Liver (tissue), 8 donors: ENCODE measurements at regions not wholly inside any gene's neighbourhood (a gene's known extent, or its start where the extent isn't known, plus 50 kb on each side); places are given as distances from the start of the nearest gene placed in this dataset.

Experiments
- DNase-seq: peaks from one replicate; pipeline ENCODE4 v3.0.0-alpha.2; 2017; ENCODE audit warnings: low spot score
- H3K27ac ChIP-seq, 2 donors: one replicate each; pipeline ENCODE4 v1.7.0; 2013; ENCODE audit warnings: inconsistent platforms in 2 of 2, low read length in 2 of 2, control low read depth in 1 of 2, low read depth in 1 of 2, mild to moderate bottlenecking in 1 of 2
- H3K27me3 ChIP-seq, 4 donors: one replicate each; pipeline versions ENCODE4 v1.6.1 to v1.7.0; 2013; ENCODE audit warnings: low read length in 3 of 4, inconsistent platforms in 1 of 4, mild to moderate bottlenecking in 1 of 4, moderate library complexity in 1 of 4; ENCODE audit not compliant: control insufficient read depth in 4 of 4, insufficient read depth in 4 of 4
- H3K36me3 ChIP-seq, 4 donors: one replicate each; pipeline versions ENCODE4 v1.6.1 to v1.7.0; 2013; ENCODE audit warnings: low read length in 3 of 4, mild to moderate bottlenecking in 3 of 4, low read depth in 1 of 4, moderate library complexity in 1 of 4; ENCODE audit not compliant: control insufficient read depth in 4 of 4, insufficient read depth in 3 of 4
- H3K4me1 ChIP-seq, 4 donors: one replicate each; pipeline versions ENCODE4 v1.6.1 to v1.7.0; 2013; ENCODE audit warnings: low read length in 3 of 4, mild to moderate bottlenecking in 3 of 4, moderate library complexity in 1 of 4; ENCODE audit not compliant: control insufficient read depth in 4 of 4, insufficient read depth in 4 of 4
- H3K4me3 ChIP-seq, 3 donors: one replicate each; pipeline versions ENCODE4 v1.6.1 to v1.7.0; 2013; ENCODE audit warnings: low read length in 3 of 3, control low read depth in 1 of 3, low read depth in 1 of 3, mild to moderate bottlenecking in 1 of 3
- H3K9ac ChIP-seq, 2 donors: one replicate each; pipeline ENCODE4 v1.7.0; 2013; ENCODE audit warnings: low read length in 2 of 2, mild to moderate bottlenecking in 2 of 2, moderate library complexity in 2 of 2, control low read depth in 1 of 2, low read depth in 1 of 2
- H3K9me3 ChIP-seq, 4 donors: one replicate each; pipeline versions ENCODE4 v1.6.1 to v1.7.0; 2013; ENCODE audit warnings: low read length in 3 of 4; ENCODE audit not compliant: control insufficient read depth in 4 of 4
- ATF3 ChIP-seq: IDR thresholded peaks from 2 replicates; pipeline ENCODE4 v1.6.1; 2016; ENCODE audit warnings: antibody characterized with exemption
- CTCF ChIP-seq: fragments of 150-350 bp; IDR thresholded peaks from 2 replicates; pipeline ENCODE4 v1.5.1; 2017; ENCODE audit warnings: improper control_type of control experiment, low read depth, low read length; ENCODE audit not compliant: missing input control
- EGR1 ChIP-seq, 2 donors: IDR thresholded peaks; 2 replicates each; pipeline ENCODE4 v1.6.1; 2016 to 2018; ENCODE audit warnings: antibody characterized with exemption in 2 of 2, low read depth in 2 of 2
- FOXA1 ChIP-seq: IDR thresholded peaks from 2 replicates; pipeline ENCODE4 v1.6.1; 2016; ENCODE audit warnings: antibody characterized with exemption
- FOXA2 ChIP-seq: IDR thresholded peaks from 2 replicates; pipeline ENCODE4 v1.6.1; 2016; ENCODE audit warnings: antibody characterized with exemption
- GABPA ChIP-seq, 2 donors: IDR thresholded peaks in 1 of 2; conservative IDR thresholded peaks in 1 of 2; 2 replicates each; pipeline ENCODE4 v1.6.1; 2016; ENCODE audit warnings: antibody characterized with exemption in 2 of 2, mild to moderate bottlenecking in 1 of 2, moderate library complexity in 1 of 2
- HNF4G ChIP-seq: IDR thresholded peaks from 2 replicates; pipeline ENCODE4 v1.6.1; 2016; ENCODE audit warnings: antibody characterized with exemption
- JUND ChIP-seq, 2 donors: IDR thresholded peaks; 2 replicates each; pipeline ENCODE4 v1.6.1; 2016; ENCODE audit warnings: antibody characterized with exemption in 2 of 2
- NR2F2 ChIP-seq: IDR thresholded peaks from 2 replicates; pipeline ENCODE4 v1.6.1; 2016; ENCODE audit warnings: antibody characterized with exemption
- RAD21 ChIP-seq, 2 donors: IDR thresholded peaks; 2 replicates each; pipeline ENCODE4 v1.6.1; 2016; ENCODE audit warnings: antibody characterized with exemption in 2 of 2, mild to moderate bottlenecking in 2 of 2
- REST ChIP-seq: IDR thresholded peaks from 2 replicates; pipeline ENCODE4 v1.6.1; 2016; ENCODE audit warnings: antibody characterized with exemption, mild to moderate bottlenecking
- RXRA ChIP-seq, 2 donors: IDR thresholded peaks; 2 replicates each; pipeline ENCODE4 v1.6.1; 2017 to 2018; ENCODE audit warnings: antibody characterized with exemption in 2 of 2, mild to moderate bottlenecking in 1 of 2
- SP1 ChIP-seq: IDR thresholded peaks from 2 replicates; pipeline ENCODE4 v1.6.1; 2018; ENCODE audit warnings: antibody characterized with exemption, mild to moderate bottlenecking
- TAF1 ChIP-seq: conservative IDR thresholded peaks from 2 replicates; pipeline ENCODE4 v1.6.1; 2016; ENCODE audit warnings: antibody characterized with exemption, mild to moderate bottlenecking
- ZBTB33 ChIP-seq: IDR thresholded peaks from 2 replicates; pipeline ENCODE4 v1.6.1; 2016; ENCODE audit warnings: antibody characterized with exemption
- WGBS: extraction: QIAGEN DNeasy Blood & Tissue Kit; methylation state at CpG from one replicate; pipeline ENCODE4 v1.1.7; 2013; 5-methylcytosine and 5-hydroxymethylcytosine counted together
- donor health status: healthy.
- donor health status: healthy.
- donor health status: healthy.
- donor health status: healthy.
- donor health status: healthy.

GRCh38 chr12:45585522-45586230 is 143.8 kb upstream of the ARID2 start (continued):
- TF ChIP-seq ZBTB33: no peak
- TF ChIP-seq JUND (IDR thresholded peaks at IDR 0.05): no peak

- WGBS: 96% methylated on average over 18 of the region's 18 CpGs
- peaks cover 0 to 13% (median 4%) of the 10 kb centered on the region in 4 donors for H3K4me1 ChIP-seq
These were observed 143.0 kb upstream of the ARID2 start for GRCh38 chr12:45586486-45586885.

More at GRCh38 chr12:45586486-45586885, 143.0 kb upstream of the ARID2 start:
- DNase-seq: no peak
- H3K9ac ChIP-seq: no peak overlapping the region
- no peaks in the 10 kb centered on the region for H3K9me3 ChIP-seq
- TF ChIP-seq RAD21 (IDR thresholded peaks at IDR 0.05) (no peak), SP1 (no peak), JUND (IDR thresholded peaks at IDR 0.05) (no peak), HNF4G (no peak), REST (no peak), ATF3 (no peak), ZBTB33 (no peak), RXRA (IDR thresholded peaks at IDR 0.05) (no peak), CTCF (no peak), FOXA2 (no peak), FOXA1 (no peak), GABPA (IDR thresholded peaks at IDR 0.05 in 1 of 2, conservative IDR thresholded peaks at IDR 0.05 in 1 of 2) (no peak), TAF1 (no peak), NR2F2 (no peak), EGR1 (IDR thresholded peaks at IDR 0.05; ENCODE audit: low read depth in 2 of 2) (no peak)
- H3K27ac ChIP-seq: no peak overlapping the region
- H3K36me3 ChIP-seq: no peaks in the 10 kb centered on the region
- no peaks in the 10 kb centered on the region for H3K27me3 ChIP-seq
- no peak overlapping the region for H3K4me3 ChIP-seq
